Transverse colon (tissue), 4 donors: ENCODE measurements at regions not wholly inside any gene's neighbourhood (a gene's known extent, or its start where the extent isn't known, plus 50 kb on each side); places are given as distances from the start of the nearest gene placed in this dataset.

Experiments used
- DNase-seq: peaks from one replicate; pipeline ENCODE4 v3.0.0-alpha.2; 2019
- H3K27ac ChIP-seq, 4 donors: fragments of 200-600 bp; sonication (generic); 2 replicates each; pipeline ENCODE4 v1.5.1; 2016 to 2018; ENCODE audit warnings: inconsistent platforms in 4 of 4
- H3K27me3 ChIP-seq: fragments of 200-600 bp; sonication (generic); 2 replicates; pipeline ENCODE4 v1.5.1; 2017; ENCODE audit warnings: inconsistent platforms
- H3K36me3 ChIP-seq, 4 donors: fragments of 200-600 bp; sonication (generic); 2 replicates each; pipeline ENCODE4 v1.5.1; 2017 to 2019; ENCODE audit warnings: inconsistent platforms in 4 of 4
- H3K4me1 ChIP-seq, 4 donors: fragments of 200-600 bp; sonication (generic); 2 replicates each; pipeline ENCODE4 v1.5.1; 2017 to 2020; ENCODE audit warnings: inconsistent platforms in 4 of 4
- H3K4me3 ChIP-seq, 4 donors: fragments of 200-600 bp; sonication (generic); 1 replicate in 1 of 4; 2 replicates in 3 of 4; pipeline versions ENCODE4 v1.5.1 to v1.6.1; 2017 to 2019; ENCODE audit warnings: inconsistent platforms in 4 of 4
- H3K9me3 ChIP-seq, 2 donors: fragments of 200-600 bp; sonication (generic); 2 replicates each; pipeline ENCODE4 v1.5.1; 2017 to 2019; ENCODE audit warnings: inconsistent platforms in 2 of 2
- CTCF ChIP-seq, 5 experiments: fragments of 200-600 bp in 3 of 5; fragments of 450-650 bp in 2 of 5; sonication (generic) in 3 of 5; IDR thresholded peaks; 1 replicate in 2 of 5; 2 replicates in 3 of 5; pipeline ENCODE4 v1.5.1; 2016 to 2017; ENCODE audit warnings: antibody characterized with exemption in 5 of 5, inconsistent platforms in 3 of 5, mild to moderate bottlenecking in 2 of 5, moderate library complexity in 1 of 5
- EP300 ChIP-seq: sonication (generic); formaldehyde crosslinking; IDR thresholded peaks from one replicate; pipeline ENCODE4 v1.6.1; 2017; ENCODE audit warnings: antibody characterized with exemption, low read depth
- POLR2A ChIP-seq: fragments of 450-650 bp; IDR thresholded peaks from one replicate; pipeline ENCODE4 v1.6.1; 2016; ENCODE audit warnings: antibody characterized with exemption, mild to moderate bottlenecking, moderate library complexity
- POLR2AphosphoS5 ChIP-seq, 3 donors: sonication (generic); formaldehyde crosslinking; IDR thresholded peaks; one replicate each; pipeline ENCODE4 v1.6.1; 2016; ENCODE audit warnings: antibody characterized with exemption in 3 of 3
- whole genome bisulfite sequencing, 2 donors: methylation state at CpG; one replicate each; pipeline ENCODE4 v1.1.5; 2018; ENCODE audit warnings: low coverage in 1 of 2; 5-methylcytosine and 5-hydroxymethylcytosine counted together
- in situ Hi-C, 4 donors: fragments of 200-750 bp; cut with MboI; loops; one replicate each; pipeline versions ENCODE4 v1.15.0 to v1.15.1; 2017; ENCODE audit warnings: low sequenced_read_pairs in 3 of 4, low pct_ligation_motif_present in 1 of 4, low pct_unique_long_range_greater_than_20kb in 1 of 4
- intact Hi-C: fragments of 100-400 bp; cut with DNase I; formaldehyde crosslinking; loops from one replicate; pipeline ENCODE4 v1.15.1; 2023; ENCODE audit warnings: low total_unique reads

- H3K4me1 ChIP-seq, result no peaks in the 10 kb centered on the region
- no peak overlapping the region for H3K4me3 ChIP-seq
- TF ChIP-seq POLR2AphosphoS5 (IDR thresholded peaks at IDR 0.05) (no peak), POLR2A (no peak), EP300 (no peak), CTCF (IDR thresholded peaks at IDR 0.05) (no peak)
- intact Hi-C loops, result no loop called here
- no peak for DNase-seq
- no peaks in the 10 kb centered on the region for H3K27me3 ChIP-seq
- H3K36me3 ChIP-seq, result no peaks in the 10 kb centered on the region
- in situ Hi-C loops, result no loop called here
- no peaks in the 10 kb centered on the region for H3K9me3 ChIP-seq
- WGBS, 2 donors, result 72 to 82% methylated on average over 3 to 4 of the region's 4 CpGs
- no peak overlapping the region for H3K27ac ChIP-seq
Measured at GRCh38 chr2:228408529-228409227, 227.2 kb upstream of the SPHKAP start.

DNA sequence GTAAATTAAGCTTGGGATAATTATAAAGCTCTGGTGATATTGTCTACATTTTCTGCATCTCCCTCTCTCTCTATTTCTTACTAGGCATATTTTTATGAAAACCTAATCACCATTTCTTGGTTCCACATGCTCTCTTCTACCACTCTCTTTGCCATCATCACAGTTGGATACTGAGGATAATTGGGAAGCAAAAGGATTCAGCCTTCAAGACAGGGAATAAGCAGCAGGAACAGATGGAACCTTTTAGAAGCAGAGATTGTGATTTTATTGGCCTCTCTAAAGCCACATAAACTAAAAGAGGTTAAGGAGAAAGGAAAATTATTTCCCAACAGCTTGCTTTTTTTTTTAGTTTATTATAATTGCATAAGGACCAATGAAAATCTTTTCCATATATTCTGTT, 226.3 kb upstream of the SPHKAP start:
- in situ Hi-C loops (no loop called here), intact Hi-C loops (no loop called here)
- H3K4me3 ChIP-seq, result no peak overlapping the region
- H3K9me3 ChIP-seq, result no peaks in the 10 kb centered on the region
- no peaks in the 10 kb centered on the region for H3K36me3 ChIP-seq
- no peaks in the 10 kb centered on the region for H3K4me1 ChIP-seq
- no peak for TF ChIP-seq CTCF (IDR thresholded peaks at IDR 0.05)
- TF ChIP-seq POLR2A, result no peak
- no peak for TF ChIP-seq POLR2AphosphoS5 (IDR thresholded peaks at IDR 0.05)
- no peak for TF ChIP-seq EP300
- no peak for DNase-seq
- no peaks in the 10 kb centered on the region for H3K27me3 ChIP-seq
- H3K27ac ChIP-seq, result no peak overlapping the region

- TF ChIP-seq CTCF (IDR thresholded peaks at IDR 0.05), result no peak
- TF ChIP-seq POLR2A, result no peak
- TF ChIP-seq EP300, result no peak
- TF ChIP-seq POLR2AphosphoS5 (IDR thresholded peaks at IDR 0.05), result no peak
- H3K27ac ChIP-seq, result no peak overlapping the region
- intact Hi-C loops, result no loop called here
Measured at GRCh38 chr2:228401065-228401912, 219.8 kb upstream of the SPHKAP start.

GRCh38 chr2:228387776-228388175, 206.3 kb upstream of the SPHKAP start:
- TF ChIP-seq CTCF (IDR thresholded peaks at IDR 0.05) (no peak), POLR2AphosphoS5 (IDR thresholded peaks at IDR 0.05) (no peak), EP300 (no peak), POLR2A (no peak)
- WGBS, 2 donors, result 72 to 78% methylated on average over 3 of the region's 3 CpGs
- in situ Hi-C loops (no loop called here), intact Hi-C loops (no loop called here)
- H3K4me1 ChIP-seq, result no peaks in the 10 kb centered on the region
- no peaks in the 10 kb centered on the region for H3K27me3 ChIP-seq
- H3K36me3 ChIP-seq, result no peaks in the 10 kb centered on the region
- no peak overlapping the region for H3K4me3 ChIP-seq
- no peaks in the 10 kb centered on the region for H3K9me3 ChIP-seq
- no peak for DNase-seq
- no peak overlapping the region for H3K27ac ChIP-seq

More at GRCh38 chr2:228401065-228401912, 219.8 kb upstream of the SPHKAP start:
- Histone ChIP-seq H3K36me3 (no peaks in the 10 kb centered on the region), H3K27me3 (no peaks in the 10 kb centered on the region), H3K4me1 (no peaks in the 10 kb centered on the region), H3K9me3 (peaks cover 0 to 7% of the 10 kb centered on the region in 2 donors), H3K4me3 (no peak overlapping the region)
- WGBS, 2 donors, result 82% methylated on average over 3 of the region's 3 CpGs; no CpG with 5 or more reads in 1 of the 2 donors
- DNase-seq, result no peak
- in situ Hi-C loops, result no loop called here
